ENCODE measurements at regions not wholly inside any gene's neighbourhood (a gene's known extent, or its start where the extent isn't known, plus 50 kb on each side); places are given as distances from the start of the nearest gene placed in this dataset.

- no peak for TF ChIP-seq CTCF (conservative IDR thresholded peaks at IDR 0.05; ENCODE audit: control insufficient read depth, insufficient read depth, low read depth, low read length)
- H3K4me3 ChIP-seq (ENCODE audit: control insufficient read depth, low read depth, low read length): no peak overlapping the region
- no peak for DNase-seq (ENCODE audit: low read depth)
Observed at GRCh38 chr2:122144884-122145283, 389.4 kb downstream of the TSN start.

- H3K4me3 ChIP-seq (ENCODE audit: control insufficient read depth, low read depth, low read length): no peak overlapping the region
- DNase-seq (ENCODE audit: low read depth): no peak
Observed at GRCh38 chr2:122145856-122146255, 390.4 kb downstream of the TSN start.

GRCh38 chr2:122148128-122148767, 392.8 kb downstream of the TSN start:
- H3K4me3 ChIP-seq (ENCODE audit: control insufficient read depth, low read depth, low read length): no peak overlapping the region
- DNase-seq (ENCODE audit: low read depth): no peak
- TF ChIP-seq CTCF (conservative IDR thresholded peaks at IDR 0.05; ENCODE audit: control insufficient read depth, insufficient read depth, low read depth, low read length): no peak

More at GRCh38 chr2:122145856-122146255, 390.4 kb downstream of the TSN start:
- TF ChIP-seq CTCF (conservative IDR thresholded peaks at IDR 0.05; ENCODE audit: control insufficient read depth, insufficient read depth, low read depth, low read length): no peak

- H3K4me3 ChIP-seq (ENCODE audit: control insufficient read depth, low read depth, low read length): no peak overlapping the region
- no peak for TF ChIP-seq CTCF (conservative IDR thresholded peaks at IDR 0.05; ENCODE audit: control insufficient read depth, insufficient read depth, low read depth, low read length)
- no peak for DNase-seq (ENCODE audit: low read depth)
Observed at GRCh38 chr2:122150524-122151280, 395.3 kb downstream of the TSN start.

GRCh38 chr2:122152571-122152970, 397.1 kb downstream of the TSN start:
- no peak overlapping the region for H3K4me3 ChIP-seq (ENCODE audit: control insufficient read depth, low read depth, low read length)
- DNase-seq (ENCODE audit: low read depth): no peak
- TF ChIP-seq CTCF (conservative IDR thresholded peaks at IDR 0.05; ENCODE audit: control insufficient read depth, insufficient read depth, low read depth, low read length): no peak

- no peak for DNase-seq (ENCODE audit: low read depth)
- no peak overlapping the region for H3K4me3 ChIP-seq (ENCODE audit: control insufficient read depth, low read depth, low read length)
- TF ChIP-seq CTCF (conservative IDR thresholded peaks at IDR 0.05; ENCODE audit: control insufficient read depth, insufficient read depth, low read depth, low read length): no peak
Observed at GRCh38 chr2:122156176-122156890, 400.9 kb downstream of the TSN start.

Data from fibroblast of mammary gland (primary cell).